Endothelial cell of umbilical vein (primary cell): ENCODE measurements at regions not wholly inside any gene's neighbourhood (a gene's known extent, or its start where the extent isn't known, plus 50 kb on each side); places are given as distances from the start of the nearest gene placed in this dataset.

Source experiments
- BruUV-seq: library from RNA; stranded (reverse); fragments of 400-500 nt; replicated peaks from 2 replicates; lab custom pipeline; 2021; lab: Mats Ljungman, UMichigan
- CTCF ChIA-PET: fragments of 300-600, 350-600 bp; sonication (Branson Sonifier 250); formaldehyde crosslinking; loops from one replicate; lab custom pipeline; 2021; ENCODE audit warnings: antibody characterized with exemption, inconsistent platforms; lab: Charles Lee
- POLR2A ChIA-PET: fragments of 300-600, 350-600 bp; sonication (Branson Sonifier 250); formaldehyde crosslinking; loops from one replicate; lab custom pipeline; 2021; ENCODE audit warnings: antibody characterized with exemption, inconsistent platforms; lab: Charles Lee
- DNase-seq: peaks from one replicate; pipeline ENCODE4 v3.0.0-alpha.2; 2011; ENCODE audit warnings: low read depth, low spot score
- FAIRE-seq: peaks from 2 replicates; lab custom pipeline; 2011; peaks lifted over from hg19 to GRCh38; lab: Jason Lieb, UNC
- H2AFZ ChIP-seq: 2 replicates; pipeline ENCODE4 v1.6.0; 2012; ENCODE audit warnings: low read depth, low read length, control low read depth, inconsistent platforms
- H3K27ac ChIP-seq: 2 replicates; pipeline ENCODE4 v1.5.1; 2011; ENCODE audit warnings: low read depth, mild to moderate bottlenecking, control low read depth, low read length, moderate library complexity; ENCODE audit not compliant: insufficient read depth
- H3K27me3 ChIP-seq, 2 experiments: 2 replicates each; pipeline versions ENCODE4 v1.6.0 to v1.6.1; 2011; ENCODE audit warnings: low read length in 2 of 2, mixed read lengths in 1 of 2; ENCODE audit not compliant: control insufficient read depth in 2 of 2, insufficient read depth in 2 of 2
- H3K36me3 ChIP-seq, 2 experiments: 2 replicates in 1 of 2; 3 replicates in 1 of 2; pipeline ENCODE4 v1.5.1; 2011; ENCODE audit warnings: low read length in 2 of 2, mild to moderate bottlenecking in 1 of 2, moderate library complexity in 1 of 2; ENCODE audit not compliant: control insufficient read depth in 2 of 2, insufficient read depth in 2 of 2; ENCODE audit errors: extremely low read depth in 1 of 2
- H3K4me1 ChIP-seq: 3 replicates; pipeline ENCODE4 v1.5.1; 2011; ENCODE audit warnings: mild to moderate bottlenecking, low read length; ENCODE audit not compliant: control insufficient read depth, insufficient read depth; ENCODE audit errors: extremely low read depth
- H3K4me2 ChIP-seq: 2 replicates; pipeline ENCODE4 v1.6.1; 2011; ENCODE audit warnings: low read length, control low read depth, mixed read lengths; ENCODE audit not compliant: insufficient read depth
- H3K4me3 ChIP-seq, 3 experiments: fragments of 200-600 bp in 1 of 3; sonication (generic), shearing (Covaris generic) in 1 of 3; replicated peaks in 1 of 3; 2 replicates each; pipeline ENCODE4 v1.5.1; 2011 to 2016; ENCODE audit warnings: control low read depth in 3 of 3, low read length in 3 of 3, mild to moderate bottlenecking in 2 of 3, inconsistent platforms in 1 of 3, low read depth in 1 of 3, moderate library complexity in 1 of 3; ENCODE audit not compliant: insufficient read depth in 1 of 3
- H3K79me2 ChIP-seq: 2 replicates; pipeline ENCODE4 v1.6.0; 2012; ENCODE audit warnings: low read length, inconsistent platforms; ENCODE audit not compliant: control insufficient read depth, insufficient read depth
- H3K9ac ChIP-seq: replicated peaks from 2 replicates; pipeline ENCODE3; 2011; ENCODE audit warnings: low read length, control low read depth; ENCODE audit not compliant: insufficient read depth; ENCODE audit errors: extremely low read depth
- H3K9me1 ChIP-seq: replicated peaks from 3 replicates; pipeline ENCODE4 v1.6.0; 2011; ENCODE audit warnings: mild to moderate bottlenecking, low read length; ENCODE audit not compliant: control insufficient read depth, insufficient read depth; ENCODE audit errors: extremely low read depth
- H3K9me3 ChIP-seq: replicated peaks from 2 replicates; pipeline ENCODE4 v1.5.1; 2012; ENCODE audit warnings: low read length, inconsistent platforms; ENCODE audit not compliant: control insufficient read depth, insufficient read depth
- H4K20me1 ChIP-seq: replicated peaks from 2 replicates; pipeline ENCODE3; 2011; ENCODE audit warnings: mild to moderate bottlenecking, low read length; ENCODE audit not compliant: control insufficient read depth, insufficient read depth; ENCODE audit errors: extremely low read depth
- CTCF ChIP-seq, 2 donors: IDR thresholded peaks; 1 replicate in 1 of 2; 2 replicates in 1 of 2; pipeline ENCODE4 v1.5.1; 2011; ENCODE audit warnings: low read length in 2 of 2, mild to moderate bottlenecking in 2 of 2, moderate library complexity in 2 of 2, control low read depth in 1 of 2, inconsistent platforms in 1 of 2, low read depth in 1 of 2; ENCODE audit not compliant: insufficient read depth in 1 of 2; ENCODE audit errors: extremely low read depth in 1 of 2
- EZH2 ChIP-seq: IDR thresholded peaks from 2 replicates; pipeline ENCODE4 v1.6.1; 2012; ENCODE audit warnings: borderline replicate concordance, low read depth, mild to moderate bottlenecking, moderate library complexity, low read length, inconsistent platforms; ENCODE audit not compliant: severe bottlenecking
- FOS ChIP-seq: IDR thresholded peaks from 2 replicates; pipeline ENCODE4 v1.6.1; 2011; ENCODE audit warnings: mild to moderate bottlenecking, low read length, moderate library complexity, borderline replicate concordance; ENCODE audit not compliant: insufficient read depth
- GATA2 ChIP-seq: IDR thresholded peaks from 2 replicates; pipeline ENCODE4 v1.7.0; 2011; ENCODE audit warnings: low read depth, mild to moderate bottlenecking, moderate library complexity, mixed read lengths, low read length; ENCODE audit not compliant: insufficient read length, insufficient read depth
- MAX ChIP-seq: IDR thresholded peaks from 2 replicates; pipeline ENCODE4 v1.6.1; 2011; ENCODE audit not compliant: insufficient read depth, insufficient read length
- MYC ChIP-seq: IDR thresholded peaks from one replicate; pipeline ENCODE4 v1.6.1; 2011; ENCODE audit warnings: mild to moderate bottlenecking, low read depth, low read length
- POLR2AphosphoS5 ChIP-seq: IDR thresholded peaks from 2 replicates; pipeline ENCODE4 v1.6.1; 2012; ENCODE audit warnings: low read depth, mild to moderate bottlenecking, control low read depth, low read length, moderate library complexity; ENCODE audit not compliant: insufficient read depth
- dilution Hi-C: fragments of 300-500 bp; cut with MboI; formaldehyde crosslinking; loops from one replicate; pipeline ENCODE4 v1.15.0; 2019; ENCODE audit warnings: low sequenced_read_pairs; ENCODE audit not compliant: extremely low pct_ligation_motif_present
- intact Hi-C: fragments of 100-400 bp; cut with micrococcal nuclease; formaldehyde crosslinking; loops from one replicate; pipeline ENCODE4 v1.10.0; 2022

GRCh38 chr7:153472516-153472915 lies 579.7 kb upstream of the DPP6 start:
- dilution Hi-C loops = no loop called here
- no peak for FAIRE-seq

More at GRCh38 chr7:153472516-153472915, 579.7 kb upstream of the DPP6 start:
- H3K36me3 ChIP-seq = no peaks in the 10 kb centered on the region
- TF ChIP-seq MYC (no peak), FOS (no peak), POLR2AphosphoS5 (no peak), EZH2 (no peak), MAX (no peak), GATA2 (no peak), CTCF (IDR thresholded peaks at IDR 0.05; ENCODE audit: extremely low read depth in 1 of 2, insufficient read depth in 1 of 2, low read depth in 1 of 2, low read length in 2 of 2) (no peak)
- no peak overlapping the region for H2AFZ ChIP-seq
- peaks cover 2% of the 10 kb centered on the region for H3K9me3 ChIP-seq
- no peak overlapping the region for H3K9ac ChIP-seq
- H3K79me2 ChIP-seq = no peaks in the 10 kb centered on the region
- H3K27me3 ChIP-seq = no peaks in the 10 kb centered on the region
- no peak overlapping the region for H3K4me3 ChIP-seq
- H3K9me1 ChIP-seq = no peaks in the 10 kb centered on the region
- no peaks in the 10 kb centered on the region for H4K20me1 ChIP-seq
- no peak for DNase-seq
- H3K4me2 ChIP-seq = no peak overlapping the region
- no TSS peak for BruUV-seq
- no peak overlapping the region for H3K27ac ChIP-seq
- ChIA-PET POLR2A (no interaction called here), CTCF (no interaction called here)
- intact Hi-C loops = no loop called here
- H3K4me1 ChIP-seq = no peaks in the 10 kb centered on the region
